SK-N-SH (cell line): ENCODE measurements at regions not wholly inside any gene's neighbourhood (a gene's known extent, or its start where the extent isn't known, plus 50 kb on each side); places are given as distances from the start of the nearest gene placed in this dataset.

Experiments
- CTCF ChIA-PET: fragments of 300-600, 350-600 bp; formaldehyde crosslinking; extraction: SDS; loops from one replicate; lab custom pipeline; 2021; lab: Yijun Ruan, JAX
- POLR2A ChIA-PET: fragments of 350-600 bp; sonication (Branson Sonifier 250); formaldehyde crosslinking; extraction: SDS; loops from one replicate; lab custom pipeline; 2020; ENCODE audit warnings: antibody characterized with exemption, inconsistent platforms; lab: Yijun Ruan, JAX
- DNase-seq: peaks from one replicate; pipeline ENCODE4 v3.0.0; 2012
- H2AFZ ChIP-seq: fragments of 200-600 bp; sonication (generic); 2 replicates; pipeline ENCODE4 v1.8.1; 2016; ENCODE audit warnings: antibody characterized with exemption, mild to moderate bottlenecking, low read depth
- H3F3A ChIP-seq: fragments of 200-600 bp; sonication (generic); replicated peaks from 2 replicates; pipeline ENCODE3; 2016; ENCODE audit warnings: antibody characterized with exemption, mild to moderate bottlenecking; ENCODE audit not compliant: insufficient read depth
- H3K27ac ChIP-seq, 2 experiments: fragments of 200-500 bp in 1 of 2; fragments of 200-600 bp in 1 of 2; sonication (Bioruptor generic) in 1 of 2; sonication (generic), shearing (Covaris generic) in 1 of 2; 2 replicates each; pipeline versions ENCODE4 v1.5.1 to v1.6.1; 2014 to 2016; ENCODE audit warnings: low read depth in 2 of 2, inconsistent platforms in 1 of 2, low read length in 1 of 2, mild to moderate bottlenecking in 1 of 2, mixed read lengths in 1 of 2
- H3K27me3 ChIP-seq: fragments of 200-600 bp; sonication (generic), shearing (Covaris generic); 2 replicates; pipeline ENCODE4 v1.6.1; 2016; ENCODE audit warnings: mixed run types; ENCODE audit not compliant: insufficient read depth
- H3K36me3 ChIP-seq, 2 experiments: fragments of 200-500 bp in 1 of 2; fragments of 200-600 bp in 1 of 2; sonication (Bioruptor generic) in 1 of 2; sonication (generic) in 1 of 2; replicated peaks in 1 of 2; 2 replicates each; pipeline versions ENCODE3 to v1.5.1; 2014 to 2016; ENCODE audit warnings: low read length in 1 of 2, mild to moderate bottlenecking in 1 of 2; ENCODE audit not compliant: insufficient read depth in 2 of 2, control insufficient read depth in 1 of 2
- H3K4me1 ChIP-seq, 2 experiments: fragments of 200-500 bp in 1 of 2; fragments of 200-600 bp in 1 of 2; sonication (Bioruptor generic) in 1 of 2; sonication (generic), shearing (Covaris generic) in 1 of 2; 2 replicates each; pipeline versions ENCODE4 v1.5.1 to v1.6.1; 2014 to 2016; ENCODE audit warnings: low read depth in 1 of 2, low read length in 1 of 2, mixed run types in 1 of 2; ENCODE audit not compliant: insufficient read depth in 2 of 2, control insufficient read depth in 1 of 2
- H3K4me2 ChIP-seq: fragments of 200-600 bp; sonication (generic), shearing (Covaris generic); 2 replicates; pipeline ENCODE4 v1.6.1; 2017; ENCODE audit warnings: mixed run types
- H3K4me3 ChIP-seq, 2 experiments: fragments of 200-500 bp in 1 of 2; fragments of 200-600 bp in 1 of 2; sonication (Bioruptor generic) in 1 of 2; sonication (generic), shearing (Covaris generic) in 1 of 2; 2 replicates each; pipeline versions ENCODE4 v1.5.1 to v1.8.1; 2014 to 2016; ENCODE audit warnings: low read depth in 2 of 2, inconsistent platforms in 1 of 2, low read length in 1 of 2, mild to moderate bottlenecking in 1 of 2, mixed read lengths in 1 of 2, moderate library complexity in 1 of 2
- H3K79me2 ChIP-seq: fragments of 200-600 bp; sonication (generic); 2 replicates; pipeline ENCODE4 v1.8.1; 2017; ENCODE audit warnings: mild to moderate bottlenecking; ENCODE audit not compliant: insufficient read depth
- H3K9ac ChIP-seq: fragments of 200-600 bp; sonication (generic); 2 replicates; pipeline ENCODE4 v1.6.1; 2017; ENCODE audit warnings: mixed run types
- H3K9me2 ChIP-seq: fragments of 200-600 bp; sonication (generic); 2 replicates; pipeline ENCODE4 v1.6.1; 2017; ENCODE audit warnings: mixed run types
- H3K9me3 ChIP-seq: fragments of 200-600 bp; sonication (generic); 2 replicates; pipeline ENCODE4 v1.6.1; 2017; ENCODE audit warnings: mixed run types, mild to moderate bottlenecking, moderate library complexity
- H4K20me1 ChIP-seq: fragments of 200-600 bp; sonication (generic); 2 replicates; pipeline ENCODE4 v1.6.1; 2017; ENCODE audit warnings: mild to moderate bottlenecking, mixed run types; ENCODE audit not compliant: insufficient read depth
- CTCF ChIP-seq: fragments of 200-600 bp; sonication (generic); IDR thresholded peaks from 2 replicates; pipeline ENCODE4 v1.6.1; 2017; ENCODE audit warnings: antibody characterized with exemption, mild to moderate bottlenecking, moderate library complexity
- ELF1 ChIP-seq: IDR thresholded peaks from 2 replicates; pipeline ENCODE4 v1.4.0; 2012
- EP300 ChIP-seq, 2 experiments: IDR thresholded peaks; 2 replicates each; pipeline versions ENCODE4 v1.4.0 to v1.6.1; 2012; ENCODE audit warnings: borderline replicate concordance in 1 of 2, low read depth in 1 of 2, low read length in 1 of 2
- EZH2phosphoT487 ChIP-seq: fragments of 200-600 bp; sonication (generic); IDR thresholded peaks from 2 replicates; pipeline ENCODE4 v1.6.1; 2017; ENCODE audit warnings: low read depth, mixed run types, mild to moderate bottlenecking, antibody characterized with exemption, moderate library complexity, borderline replicate concordance
- FOSL2 ChIP-seq: IDR thresholded peaks from 2 replicates; pipeline ENCODE4 v1.4.0; 2012; ENCODE audit warnings: low read depth, mild to moderate bottlenecking, moderate library complexity, borderline replicate concordance
- FOXM1 ChIP-seq: IDR thresholded peaks from 2 replicates; pipeline ENCODE4 v1.4.0; 2012; ENCODE audit warnings: low read depth, mild to moderate bottlenecking
- GATA2 ChIP-seq: sonication (generic); formaldehyde crosslinking; IDR thresholded peaks from 2 replicates; pipeline ENCODE4 v1.5.0; 2020; ENCODE audit warnings: mild to moderate bottlenecking, missing genetic modification reagents
- IRF3 ChIP-seq: fragments of 150-350 bp; IDR thresholded peaks from 2 replicates; pipeline ENCODE4 v1.6.1; 2016; ENCODE audit warnings: mild to moderate bottlenecking, low read depth, low read length
- JUND ChIP-seq: IDR thresholded peaks from 2 replicates; pipeline ENCODE4 v1.4.0; 2012
- MAX ChIP-seq: IDR thresholded peaks from 2 replicates; pipeline ENCODE4 v1.4.0; 2012; ENCODE audit warnings: low read depth
- NRF1 ChIP-seq: IDR thresholded peaks from 2 replicates; pipeline ENCODE4 v1.6.1; 2012; ENCODE audit warnings: low read depth, mild to moderate bottlenecking, low read length
- POLR2AphosphoS5 ChIP-seq: IDR thresholded peaks from 2 replicates; pipeline ENCODE4 v1.6.1; 2012; ENCODE audit warnings: low read depth, low read length
- RAD21 ChIP-seq: IDR thresholded peaks from 2 replicates; pipeline ENCODE4 v1.6.1; 2012; ENCODE audit warnings: mild to moderate bottlenecking, low read length
- RCOR1 ChIP-seq: fragments of 150-350 bp; IDR thresholded peaks from 2 replicates; pipeline ENCODE4 v1.6.1; 2017; ENCODE audit warnings: antibody characterized with exemption, low read length
- RFX5 ChIP-seq: IDR thresholded peaks from 2 replicates; pipeline ENCODE4 v1.6.1; 2012; ENCODE audit warnings: mild to moderate bottlenecking, improper control_type of control experiment, low read length
- RXRA ChIP-seq: IDR thresholded peaks from 2 replicates; pipeline ENCODE4 v1.4.0; 2012; ENCODE audit warnings: low read depth, mild to moderate bottlenecking, borderline replicate concordance
- TAF1 ChIP-seq: IDR thresholded peaks from 2 replicates; pipeline ENCODE4 v1.6.1; 2012; ENCODE audit warnings: low read depth, mild to moderate bottlenecking, low read length, moderate library complexity, borderline replicate concordance
- TCF12 ChIP-seq: IDR thresholded peaks from 2 replicates; pipeline ENCODE4 v1.4.0; 2012
- USF1 ChIP-seq: IDR thresholded peaks from 2 replicates; pipeline ENCODE4 v1.4.0; 2012; ENCODE audit warnings: low read depth, borderline replicate concordance
- USF2 ChIP-seq: fragments of 150-350 bp; IDR thresholded peaks from 2 replicates; pipeline ENCODE4 v1.6.1; 2017; ENCODE audit warnings: antibody characterized with exemption, low read length, low read depth, borderline replicate concordance
- WGBS: methylation state at CpG from one replicate; pipeline ENCODE4 v1.1.6; 2017; ENCODE audit warnings: low lambda C conversion rate; 5-methylcytosine and 5-hydroxymethylcytosine counted together

GRCh38 chr15:66897971-66898370 lies 167.4 kb upstream of the SMAD3 start:
- no peak overlapping the region for H2AFZ ChIP-seq
- TF ChIP-seq USF1 (no peak), RAD21 (no peak), FOSL2 (no peak), RFX5 (no peak), FOXM1 (no peak), GATA2 (CRISPR knock-in tag) (no peak), MAX (no peak), RCOR1 (no peak), USF2 (no peak), POLR2AphosphoS5 (no peak), NRF1 (no peak)
- CTCF ChIA-PET, result interaction anchor here (0.8 to 1.1 kb wide), 2 partner anchors 17 to 49 kb away, joined by 3 to 4 read pairs; no protein-coding TSS in a partner anchor

GRCh38 chr15:66898656-66899386 lies 166.6 kb upstream of the SMAD3 start:
- no peak overlapping the region; the same call in 1 of the 2 replicates for H2AFZ ChIP-seq
- H3K36me3 ChIP-seq, result no peaks in the 10 kb centered on the region
- DNase-seq, result no peak
- no peaks in the 10 kb centered on the region for H3K9me3 ChIP-seq
- H3K9me2 ChIP-seq, result no peaks in the 10 kb centered on the region
- peaks cover 2 to 7% of the 10 kb centered on the region in 2 experiments; a peak in 2 of 4 replicates for H3K4me1 ChIP-seq
- no peak overlapping the region for H3K4me3 ChIP-seq
- H3K79me2 ChIP-seq, result no peaks in the 10 kb centered on the region
- CTCF ChIA-PET, result interaction anchor here (0.8 to 1.3 kb wide), 3 partner anchors 16 to 60 kb away, joined by 3 read pairs; no protein-coding TSS in a partner anchor
- H3K27ac ChIP-seq, result no peak overlapping the region
- POLR2A ChIA-PET, result no interaction called here
- H3F3A ChIP-seq, result peaks cover 4% of the 10 kb centered on the region
- no peaks in the 10 kb centered on the region for H3K27me3 ChIP-seq
- no peak overlapping the region for H3K4me2 ChIP-seq
- no peak overlapping the region for H3K9ac ChIP-seq
- TF ChIP-seq ELF1, result no peak
- no peak for TF ChIP-seq TCF12
- TF ChIP-seq IRF3, result no peak
- no peak for TF ChIP-seq RXRA
- TF ChIP-seq RCOR1, result no peak
- TF ChIP-seq JUND, result no peak
- TF ChIP-seq RAD21, result no peak
- TF ChIP-seq CTCF, result no peak
- TF ChIP-seq EZH2phosphoT487, result no peak
- TF ChIP-seq EP300 (IDR thresholded peaks at IDR 0.05; ENCODE audit: borderline replicate concordance in 1 of 2, low read depth in 1 of 2, low read length in 1 of 2), result no peak
- no peak for TF ChIP-seq TAF1
- 91% methylated on average over 5 of the region's 5 CpGs for WGBS
- H4K20me1 ChIP-seq, result no peaks in the 10 kb centered on the region

More at GRCh38 chr15:66897971-66898370, 167.4 kb upstream of the SMAD3 start:
- H3K36me3 ChIP-seq, result no peaks in the 10 kb centered on the region
- no peak overlapping the region for H3K4me2 ChIP-seq
- peaks cover 4% of the 10 kb centered on the region for H3F3A ChIP-seq
- H3K79me2 ChIP-seq, result no peaks in the 10 kb centered on the region
- H4K20me1 ChIP-seq, result no peaks in the 10 kb centered on the region
- no peak overlapping the region for H3K9ac ChIP-seq
- H3K4me1 ChIP-seq, result peaks cover 2 to 7% of the 10 kb centered on the region in 2 experiments; a peak in 2 of 4 replicates
- WGBS, result 86% methylated on average over 5 of the region's 5 CpGs
- no peaks in the 10 kb centered on the region for H3K9me3 ChIP-seq
- DNase-seq, result no peak
- H3K4me3 ChIP-seq, result no peak overlapping the region
- H3K9me2 ChIP-seq, result no peaks in the 10 kb centered on the region
- POLR2A ChIA-PET, result no interaction called here
- no peak overlapping the region for H3K27ac ChIP-seq
- H3K27me3 ChIP-seq, result no peaks in the 10 kb centered on the region
